Effector memory CD8-positive, alpha-beta T cell (primary cell): ENCODE measurements at regions not wholly inside any gene's neighbourhood (a gene's known extent, or its start where the extent isn't known, plus 50 kb on each side); places are given as distances from the start of the nearest gene placed in this dataset.

Experiments
- ATAC-seq: fragments of 150-1000 bp; cut with Tn5 transposase; replicated peaks from 2 replicates; pipeline ENCODE4 v1.10.0; 2021; ENCODE audit warnings: mild to moderate bottlenecking, moderate library complexity
- DNase-seq, 3 experiments: peaks; one replicate each; pipeline ENCODE4 v3.0.0; 2021
- H3K27ac Mint-ChIP-seq, 2 donors: one replicate each; pipeline ENCODE4 v1.8.0; 2022; ENCODE audit warnings: mild to moderate bottlenecking in 2 of 2, mixed read lengths in 2 of 2, moderate library complexity in 2 of 2
- H3K27me3 Mint-ChIP-seq, 2 donors: one replicate each; pipeline ENCODE4 v1.8.0; 2022; ENCODE audit warnings: mixed read lengths in 2 of 2
- H3K36me3 Mint-ChIP-seq: one replicate; pipeline ENCODE4 v1.8.0; 2022; ENCODE audit warnings: mild to moderate bottlenecking, moderate library complexity, mixed read lengths; ENCODE audit not compliant: insufficient read depth
- H3K4me1 Mint-ChIP-seq, 2 donors: one replicate each; pipeline ENCODE4 v1.8.0; 2022; ENCODE audit warnings: low read depth in 2 of 2, mixed read lengths in 2 of 2
- H3K4me3 Mint-ChIP-seq, 2 donors: one replicate each; pipeline ENCODE4 v1.8.0; 2022; ENCODE audit warnings: mild to moderate bottlenecking in 2 of 2, mixed read lengths in 2 of 2, moderate library complexity in 2 of 2
- H3K9me3 Mint-ChIP-seq, 2 donors: one replicate each; pipeline ENCODE4 v1.8.0; 2022; ENCODE audit warnings: mixed read lengths in 2 of 2

GRCh38 chr7:25790963-25791362 is 361.0 kb upstream of the NFE2L3 start:
- H3K4me3 Mint-ChIP-seq, result no peak overlapping the region
- no peak for DNase-seq
- H3K27ac Mint-ChIP-seq, result no peak overlapping the region
- H3K9me3 Mint-ChIP-seq, result no peaks in the 10 kb centered on the region
- no peaks in the 10 kb centered on the region for H3K4me1 Mint-ChIP-seq
- ATAC-seq, result no peak
- no peaks in the 10 kb centered on the region for H3K36me3 Mint-ChIP-seq
- H3K27me3 Mint-ChIP-seq, result peaks cover 22 to 50% of the 10 kb centered on the region in 2 donors

GRCh38 chr7:25792586-25792985 is 359.4 kb upstream of the NFE2L3 start:
- H3K4me1 Mint-ChIP-seq, result no peaks in the 10 kb centered on the region
- ATAC-seq (no peak), DNase-seq (no peak)
- H3K4me3 Mint-ChIP-seq, result no peak overlapping the region
- H3K27me3 Mint-ChIP-seq, result peaks cover 22 to 46% of the 10 kb centered on the region in 2 donors
- no peak overlapping the region for H3K27ac Mint-ChIP-seq
- H3K36me3 Mint-ChIP-seq, result no peaks in the 10 kb centered on the region
- no peaks in the 10 kb centered on the region for H3K9me3 Mint-ChIP-seq

GRCh38 chr7:25795824-25796235 is 356.2 kb upstream of the NFE2L3 start:
- no peak for ATAC-seq
- H3K4me3 Mint-ChIP-seq, result no peak overlapping the region
- peaks cover 22 to 25% of the 10 kb centered on the region in 2 donors for H3K27me3 Mint-ChIP-seq
- no peaks in the 10 kb centered on the region for H3K9me3 Mint-ChIP-seq
- H3K4me1 Mint-ChIP-seq, result no peaks in the 10 kb centered on the region
- no peak for DNase-seq
- no peaks in the 10 kb centered on the region for H3K36me3 Mint-ChIP-seq
- no peak overlapping the region for H3K27ac Mint-ChIP-seq

DNA sequence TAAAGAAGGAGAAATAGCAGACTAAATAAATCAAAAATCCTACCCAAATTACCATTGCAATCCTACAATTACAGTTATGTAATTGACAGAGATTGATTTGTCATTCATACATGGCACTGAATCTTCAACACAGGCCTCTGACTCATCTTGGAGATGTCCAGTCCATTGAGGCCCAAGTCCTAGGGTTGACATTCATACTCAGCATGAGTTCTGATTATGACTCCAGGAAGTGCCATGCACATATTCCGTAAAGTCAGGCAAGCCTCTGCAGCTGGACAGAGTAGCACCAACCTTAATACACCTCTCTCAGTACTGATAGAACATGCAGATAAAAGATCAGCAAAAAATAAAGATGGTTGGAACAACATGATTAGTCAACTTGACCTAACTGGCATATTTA is 353.7 kb upstream of the NFE2L3 start:
- Mint-ChIP-seq H3K36me3 (no peaks in the 10 kb centered on the region), H3K9me3 (no peaks in the 10 kb centered on the region), H3K4me3 (no peak overlapping the region), H3K27ac (no peak overlapping the region), H3K4me1 (no peaks in the 10 kb centered on the region), H3K27me3 (peaks cover 18 to 20% of the 10 kb centered on the region in 2 donors)
- no peak for DNase-seq
- no peak for ATAC-seq

DNA sequence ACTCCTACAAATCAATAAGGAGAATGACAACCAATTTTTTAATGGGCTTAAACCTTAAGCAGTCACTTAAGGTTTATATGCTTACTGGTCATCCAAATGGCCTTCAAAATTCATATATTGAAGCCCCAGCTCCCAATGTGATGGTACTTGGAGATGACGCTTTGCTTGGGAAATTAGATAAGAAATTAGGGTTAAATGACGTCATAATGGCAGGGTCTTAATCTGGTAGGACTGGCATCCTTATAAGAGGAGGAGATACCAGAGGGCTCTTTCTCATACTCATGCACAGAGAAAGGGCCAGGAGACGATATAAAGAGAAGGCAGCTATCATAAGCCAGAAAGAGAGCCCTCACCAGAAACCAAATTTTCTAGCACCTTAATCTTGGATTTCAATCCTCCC is 350.8 kb upstream of the NFE2L3 start:
- Mint-ChIP-seq H3K27me3 (peaks cover 22 to 36% of the 10 kb centered on the region in 2 donors), H3K9me3 (no peaks in the 10 kb centered on the region), H3K4me1 (no peaks in the 10 kb centered on the region), H3K27ac (no peak overlapping the region), H3K4me3 (no peak overlapping the region), H3K36me3 (no peaks in the 10 kb centered on the region)
- no peak for DNase-seq
- ATAC-seq, result no peak

DNA sequence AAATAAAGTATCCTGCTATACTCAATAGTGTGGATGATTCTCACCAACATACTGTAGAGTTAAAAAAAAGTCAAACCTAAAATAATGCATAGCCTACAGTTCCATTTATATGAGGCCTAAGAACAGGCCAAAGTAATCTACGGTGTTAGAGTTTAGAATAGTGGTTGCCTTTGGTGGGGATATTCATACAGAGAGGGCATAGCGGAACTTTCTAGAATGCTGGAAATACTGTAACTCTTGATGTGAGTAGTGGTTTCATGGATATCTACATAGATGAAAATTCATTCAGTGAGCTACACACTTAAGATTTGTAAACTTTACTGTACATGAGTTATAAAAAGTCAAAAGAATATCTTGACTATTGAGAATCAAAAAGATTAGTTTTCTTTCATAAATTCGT is 349.9 kb upstream of the NFE2L3 start:
- Mint-ChIP-seq H3K36me3 (no peaks in the 10 kb centered on the region), H3K9me3 (no peaks in the 10 kb centered on the region), H3K4me3 (no peak overlapping the region), H3K27ac (no peak overlapping the region), H3K27me3 (peaks cover 30 to 43% of the 10 kb centered on the region in 2 donors), H3K4me1 (no peaks in the 10 kb centered on the region)
- DNase-seq, result no peak
- no peak for ATAC-seq

GRCh38 chr7:25802473-25802872 is 349.5 kb upstream of the NFE2L3 start:
- no peaks in the 10 kb centered on the region for H3K36me3 Mint-ChIP-seq

DNA sequence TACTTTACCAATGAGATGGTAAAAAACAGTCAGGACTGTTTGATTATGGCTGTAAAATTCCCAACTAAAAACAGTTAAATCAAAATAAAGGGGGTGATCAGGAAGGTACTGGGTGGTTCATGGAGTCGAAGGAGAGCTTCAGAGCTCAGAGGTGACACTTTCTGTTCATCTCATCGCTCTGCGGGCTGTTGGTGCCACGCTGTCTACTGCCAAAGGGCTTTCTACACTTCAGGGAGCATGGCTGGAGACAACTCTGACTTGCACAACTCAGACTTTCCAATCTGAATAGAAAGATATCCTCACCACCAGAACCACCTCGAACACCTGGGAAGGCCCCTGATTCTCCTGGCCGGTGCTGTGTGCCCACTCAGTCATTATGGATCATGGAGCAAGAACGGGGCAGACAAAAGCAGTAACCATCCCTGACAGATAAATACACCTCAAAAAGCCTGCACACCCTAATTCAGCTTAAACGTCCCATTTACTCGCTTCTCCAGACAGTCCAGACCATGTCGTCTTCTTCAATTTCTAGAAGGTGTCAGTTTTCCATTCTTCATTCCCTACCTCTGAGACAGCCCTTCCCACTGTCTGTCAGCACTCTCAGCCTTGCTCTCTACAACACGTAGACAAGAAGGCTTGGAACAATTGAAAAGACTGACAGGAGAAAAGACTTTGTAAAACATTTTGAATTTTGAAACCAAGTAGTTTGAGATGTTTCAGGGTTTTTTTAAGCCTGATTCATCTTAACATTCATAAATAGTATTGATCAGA is 348.7 kb upstream of the NFE2L3 start:
- Mint-ChIP-seq H3K9me3 (no peaks in the 10 kb centered on the region), H3K4me1 (no peaks in the 10 kb centered on the region), H3K36me3 (no peaks in the 10 kb centered on the region), H3K27ac (no peak overlapping the region), H3K27me3 (peaks cover 35 to 42% of the 10 kb centered on the region in 2 donors), H3K4me3 (no peak overlapping the region)
- ATAC-seq (no peak), DNase-seq (no peak)

More at GRCh38 chr7:25802473-25802872, 349.5 kb upstream of the NFE2L3 start:
- Mint-ChIP-seq H3K27ac (no peak overlapping the region), H3K9me3 (no peaks in the 10 kb centered on the region), H3K27me3 (peaks cover 30 to 43% of the 10 kb centered on the region in 2 donors), H3K4me3 (no peak overlapping the region), H3K4me1 (no peaks in the 10 kb centered on the region)
- ATAC-seq, result no peak
- DNase-seq, result no peak

GRCh38 chr7:25804154-25804553 is 347.8 kb upstream of the NFE2L3 start:
- Mint-ChIP-seq H3K4me3 (no peak overlapping the region), H3K9me3 (no peaks in the 10 kb centered on the region), H3K4me1 (no peaks in the 10 kb centered on the region), H3K36me3 (no peaks in the 10 kb centered on the region), H3K27me3 (peaks cover 37 to 42% of the 10 kb centered on the region in 2 donors), H3K27ac (no peak overlapping the region)
- ATAC-seq, result no peak
- no peak for DNase-seq

DNA sequence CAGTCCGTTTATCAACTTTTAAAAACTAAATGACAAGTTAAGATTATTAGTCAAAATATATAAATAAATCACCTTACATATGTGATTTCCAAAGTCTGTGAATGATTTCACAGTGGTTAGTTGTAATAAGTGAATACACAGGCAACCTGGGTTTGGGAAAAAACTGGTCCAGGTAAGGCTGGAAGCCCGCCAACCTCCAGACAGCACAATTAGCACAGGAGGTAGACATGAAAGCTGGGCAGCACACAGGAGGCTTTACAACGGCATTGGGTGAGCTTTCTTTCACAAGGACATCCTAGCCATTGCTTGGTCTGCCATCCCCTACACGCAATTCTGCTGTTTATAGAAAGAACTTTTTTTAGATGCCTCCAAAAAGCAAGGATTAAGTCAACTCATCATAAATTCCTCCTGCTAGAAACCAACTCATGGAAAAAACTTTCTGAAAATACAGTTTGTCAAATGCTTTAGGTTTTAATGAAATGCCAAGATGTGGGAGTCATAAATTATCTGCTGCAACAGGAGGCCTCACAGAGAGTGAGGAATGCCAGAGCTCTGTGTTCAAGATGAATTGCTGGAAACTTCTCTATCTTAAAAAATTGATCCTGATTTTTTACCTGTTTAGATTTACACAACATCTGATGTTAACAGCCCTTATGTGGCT is 346.8 kb upstream of the NFE2L3 start:
- peaks cover 37 to 47% of the 10 kb centered on the region in 2 donors for H3K27me3 Mint-ChIP-seq
- no peaks in the 10 kb centered on the region for H3K9me3 Mint-ChIP-seq
- ATAC-seq (no peak), DNase-seq (no peak)
- no peaks in the 10 kb centered on the region for H3K4me1 Mint-ChIP-seq
- H3K36me3 Mint-ChIP-seq, result peaks cover 3% of the 10 kb centered on the region
- no peak overlapping the region for H3K27ac Mint-ChIP-seq
- no peak overlapping the region for H3K4me3 Mint-ChIP-seq

- Mint-ChIP-seq H3K27ac (no peak overlapping the region), H3K36me3 (peaks cover 3% of the 10 kb centered on the region), H3K4me3 (no peak overlapping the region), H3K4me1 (no peaks in the 10 kb centered on the region), H3K9me3 (no peaks in the 10 kb centered on the region), H3K27me3 (peaks cover 42 to 61% of the 10 kb centered on the region in 2 donors)
- ATAC-seq (no peak), DNase-seq (no peak)
These were observed 344.8 kb upstream of the NFE2L3 start for GRCh38 chr7:25807086-25807611.

- ATAC-seq, result no peak
- no peak for DNase-seq
- Mint-ChIP-seq H3K9me3 (no peaks in the 10 kb centered on the region), H3K36me3 (peaks cover 3% of the 10 kb centered on the region), H3K27ac (no peak overlapping the region), H3K4me1 (no peaks in the 10 kb centered on the region), H3K4me3 (no peak overlapping the region), H3K27me3 (peaks cover 44 to 58% of the 10 kb centered on the region in 2 donors)
These were observed 342.6 kb upstream of the NFE2L3 start for GRCh38 chr7:25809441-25809840.

DNA sequence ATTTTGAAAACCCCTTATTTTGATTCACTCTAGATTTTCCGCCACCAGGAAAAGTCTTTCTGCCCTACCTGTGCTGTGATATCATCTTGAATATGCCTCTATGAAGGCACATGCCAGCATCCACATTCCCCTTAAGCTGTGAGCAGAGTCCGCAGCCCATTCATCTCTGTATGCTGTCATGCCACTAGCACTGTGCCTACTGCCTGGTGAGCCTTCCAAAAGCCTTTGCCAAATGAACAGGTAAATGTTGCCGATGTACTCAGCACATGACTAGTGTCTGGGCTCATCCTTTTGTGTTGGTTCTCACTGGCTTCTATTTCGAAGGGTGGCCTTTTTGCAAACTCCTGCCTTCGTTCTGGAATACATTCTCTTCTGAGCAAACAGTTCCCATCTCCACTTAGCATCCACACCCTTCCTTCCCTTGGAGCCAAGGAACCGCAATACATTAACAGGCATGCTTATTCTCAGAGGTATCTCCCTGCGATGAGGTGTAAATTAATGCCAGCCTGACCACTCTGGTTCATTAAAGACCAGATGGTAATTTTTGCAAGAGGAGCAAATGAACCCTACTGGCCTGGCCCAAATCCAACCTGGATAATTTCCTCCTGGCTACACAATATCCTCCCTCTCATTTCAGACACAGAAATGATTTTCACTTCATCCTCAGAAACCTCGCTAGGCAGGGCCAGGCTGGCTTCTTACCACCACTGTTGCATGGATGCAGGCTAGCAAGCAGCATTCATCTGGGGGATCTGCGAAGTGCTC is 339.7 kb upstream of the NFE2L3 start:
- Mint-ChIP-seq H3K36me3 (peaks cover 3% of the 10 kb centered on the region), H3K4me1 (no peaks in the 10 kb centered on the region), H3K4me3 (no peak overlapping the region), H3K27ac (no peak overlapping the region), H3K9me3 (no peaks in the 10 kb centered on the region), H3K27me3 (peaks cover 40 to 57% of the 10 kb centered on the region in 2 donors)
- ATAC-seq (no peak), DNase-seq (no peak)
